Neuronal stem cell (in vitro differentiated cells): ENCODE measurements at regions not wholly inside any gene's neighbourhood (a gene's known extent, or its start where the extent isn't known, plus 50 kb on each side); places are given as distances from the start of the nearest gene placed in this dataset.

Experiments
- DNase-seq: peaks from one replicate; pipeline ENCODE4 v3.0.0-alpha.2; 2013; ENCODE audit warnings: low spot score
- H2AFZ ChIP-seq: one replicate; pipeline ENCODE4 v1.6.1; 2013; ENCODE audit warnings: mild to moderate bottlenecking, low read length, inconsistent platforms
- H2AK5ac ChIP-seq: 2 replicates; pipeline ENCODE4 v1.6.1; 2013; ENCODE audit warnings: low read depth, mild to moderate bottlenecking, inconsistent platforms, low read length, moderate library complexity, mixed read lengths
- H2BK120ac ChIP-seq: 2 replicates; pipeline ENCODE4 v1.6.1; 2013; ENCODE audit warnings: low read depth, mild to moderate bottlenecking, inconsistent platforms, low read length, moderate library complexity, mixed read lengths
- H2BK12ac ChIP-seq: one replicate; pipeline ENCODE4 v1.6.1; 2013; ENCODE audit warnings: low read length, inconsistent platforms
- H2BK15ac ChIP-seq: 2 replicates; pipeline ENCODE4 v1.6.1; 2013; ENCODE audit warnings: mild to moderate bottlenecking, low read length, inconsistent platforms, mixed read lengths
- H2BK5ac ChIP-seq: one replicate; pipeline ENCODE4 v1.6.1; 2013; ENCODE audit warnings: inconsistent platforms, mild to moderate bottlenecking, low read length, moderate library complexity
- H3K14ac ChIP-seq: one replicate; pipeline ENCODE4 v1.6.1; 2013; ENCODE audit warnings: low read length, inconsistent platforms
- H3K18ac ChIP-seq: 2 replicates; pipeline ENCODE4 v1.6.1; 2013; ENCODE audit warnings: low read length, inconsistent platforms
- H3K23ac ChIP-seq: 2 replicates; pipeline ENCODE4 v1.6.1; 2013; ENCODE audit warnings: low read depth, mild to moderate bottlenecking, mixed read lengths, low read length, inconsistent platforms; ENCODE audit not compliant: poor library complexity
- H3K27ac ChIP-seq: replicated peaks from 3 replicates; pipeline ENCODE4 v1.5.1; 2013; ENCODE audit warnings: low read length, inconsistent platforms
- H3K27me3 ChIP-seq, 3 experiments: 2 replicates each; pipeline ENCODE4 v1.6.1; 2013; ENCODE audit warnings: low read length in 3 of 3, mild to moderate bottlenecking in 2 of 3, inconsistent platforms in 1 of 3, low read depth in 1 of 3, mixed read lengths in 1 of 3, moderate library complexity in 1 of 3; ENCODE audit not compliant: control insufficient read depth in 3 of 3, insufficient read depth in 3 of 3
- H3K36me3 ChIP-seq, 2 donors: replicated peaks in 1 of 2; 2 replicates each; pipeline ENCODE4 v1.6.1; 2013; ENCODE audit warnings: low read length in 2 of 2; ENCODE audit not compliant: control insufficient read depth in 2 of 2, insufficient read depth in 2 of 2
- H3K4ac ChIP-seq: 2 replicates; pipeline ENCODE4 v1.6.1; 2013; ENCODE audit warnings: inconsistent platforms, mild to moderate bottlenecking, low read length, moderate library complexity
- H3K4me1 ChIP-seq, 2 donors: 1 replicate in 1 of 2; 2 replicates in 1 of 2; pipeline ENCODE4 v1.6.1; 2013; ENCODE audit warnings: low read length in 2 of 2, low read depth in 1 of 2; ENCODE audit not compliant: control insufficient read depth in 2 of 2, insufficient read depth in 1 of 2
- H3K4me2 ChIP-seq: one replicate; pipeline ENCODE4 v1.6.1; 2013; ENCODE audit warnings: mild to moderate bottlenecking, low read length, inconsistent platforms; ENCODE audit not compliant: insufficient read depth, poor library complexity, severe bottlenecking
- H3K4me3 ChIP-seq, 2 donors: 2 replicates each; pipeline ENCODE4 v1.5.1; 2013; ENCODE audit warnings: low read length in 2 of 2, mild to moderate bottlenecking in 2 of 2, inconsistent platforms in 1 of 2, moderate library complexity in 1 of 2
- H3K79me1 ChIP-seq: one replicate; pipeline ENCODE4 v1.6.1; 2013; ENCODE audit warnings: low read depth, mild to moderate bottlenecking, inconsistent platforms, low read length, moderate library complexity
- H3K9ac ChIP-seq: one replicate; pipeline ENCODE4 v1.6.1; 2013; ENCODE audit warnings: mild to moderate bottlenecking, low read depth, low read length, inconsistent platforms; ENCODE audit not compliant: poor library complexity
- H3K9me3 ChIP-seq, 2 donors: replicated peaks in 1 of 2; 2 replicates each; pipeline versions ENCODE3 to v1.6.1; 2013; ENCODE audit warnings: low read length in 2 of 2, mild to moderate bottlenecking in 2 of 2, inconsistent platforms in 1 of 2, low read depth in 1 of 2, mixed read lengths in 1 of 2, moderate library complexity in 1 of 2; ENCODE audit not compliant: control insufficient read depth in 2 of 2, insufficient read depth in 1 of 2
- H4K8ac ChIP-seq: one replicate; pipeline ENCODE4 v1.6.1; 2013; ENCODE audit warnings: low read depth, mild to moderate bottlenecking, inconsistent platforms, low read length, moderate library complexity
- H4K91ac ChIP-seq: one replicate; pipeline ENCODE4 v1.6.1; 2013; ENCODE audit warnings: low read length, low read depth, mild to moderate bottlenecking, inconsistent platforms; ENCODE audit not compliant: poor library complexity
- WGBS, 2 donors: extraction: QIAGEN DNeasy Blood & Tissue Kit; methylation state at CpG; one replicate each; pipeline ENCODE4 v1.1.7; 2013; ENCODE audit warnings: missing lambda C conversion rate in 2 of 2, mixed read lengths in 1 of 2; ENCODE audit not compliant: insufficient read length in 2 of 2, insufficient replicate concordance in 1 of 2; ENCODE audit errors: extremely low coverage in 2 of 2; 5-methylcytosine and 5-hydroxymethylcytosine counted together

DNA sequence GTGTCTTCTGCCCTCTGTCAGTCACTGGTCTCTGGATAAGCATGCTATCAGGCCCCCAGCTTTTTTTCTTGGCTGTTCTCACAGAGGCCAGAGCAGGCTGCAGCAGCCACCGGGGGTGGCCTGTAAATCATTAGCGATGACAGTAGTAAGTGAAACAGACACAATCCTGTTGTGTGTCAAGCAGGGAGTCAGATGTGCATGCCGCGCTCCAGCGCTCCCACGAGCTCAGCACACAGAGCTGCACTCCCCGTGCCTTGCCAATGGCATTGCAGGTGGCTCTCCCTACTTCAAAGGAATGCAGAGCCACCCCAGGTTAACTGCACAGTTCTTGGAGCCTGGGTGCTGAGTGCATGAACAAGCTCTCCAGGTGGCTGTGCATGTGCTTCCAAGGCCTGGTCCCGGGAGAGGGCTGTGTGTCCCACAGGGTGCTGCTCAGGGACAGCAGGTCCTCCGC lies 226.1 kb downstream of the GLRX3 start:
- Histone ChIP-seq H3K36me3 (no peaks in the 10 kb centered on the region), H3K23ac (no peak overlapping the region), H3K27me3 (no peaks in the 10 kb centered on the region), H3K27ac (no peak overlapping the region), H3K9me3 (no peaks in the 10 kb centered on the region), H3K4me2 (no peak overlapping the region), H3K18ac (no peak overlapping the region), H3K4me3 (no peak overlapping the region), H2BK120ac (no peak overlapping the region), H3K4ac (no peak overlapping the region), H4K91ac (no peak overlapping the region), H2AK5ac (no peak overlapping the region), H2AFZ (no peak overlapping the region), H3K14ac (no peak overlapping the region), H2BK15ac (no peak overlapping the region), H2BK5ac (no peak overlapping the region), H4K8ac (no peak overlapping the region), H3K9ac (no peak overlapping the region), H3K79me1 (no peaks in the 10 kb centered on the region), H3K4me1 (peaks cover 0 to 2% of the 10 kb centered on the region in 2 donors), H2BK12ac (no peak overlapping the region)
- WGBS, 2 donors = no CpG with 5 or more reads among the region's 9 CpGs
- DNase-seq = no peak

DNA sequence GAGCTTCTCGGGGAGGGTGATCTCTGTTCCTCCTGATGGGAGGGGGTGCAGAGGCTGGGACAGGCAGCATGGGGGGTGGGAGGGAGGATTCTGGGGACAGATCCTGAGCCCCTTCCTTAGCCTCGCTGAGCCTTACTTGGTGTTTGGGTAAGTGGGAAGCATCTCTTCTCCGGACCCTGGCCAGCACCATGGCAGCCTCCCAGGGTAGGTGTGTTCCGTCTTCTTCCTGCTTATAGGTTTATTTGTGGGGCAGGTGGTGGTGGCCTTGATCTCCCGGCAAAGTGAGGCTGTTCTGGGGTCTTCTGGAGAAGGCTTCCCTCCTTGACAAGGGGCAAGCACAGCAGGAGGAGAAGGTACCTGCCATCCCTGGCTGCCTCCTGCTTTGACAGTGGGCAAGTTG lies 226.9 kb downstream of the GLRX3 start:
- H3K23ac ChIP-seq = no peak overlapping the region
- WGBS, 2 donors = no CpG with 5 or more reads among the region's 5 CpGs
- no peaks in the 10 kb centered on the region for H3K79me1 ChIP-seq

DNA sequence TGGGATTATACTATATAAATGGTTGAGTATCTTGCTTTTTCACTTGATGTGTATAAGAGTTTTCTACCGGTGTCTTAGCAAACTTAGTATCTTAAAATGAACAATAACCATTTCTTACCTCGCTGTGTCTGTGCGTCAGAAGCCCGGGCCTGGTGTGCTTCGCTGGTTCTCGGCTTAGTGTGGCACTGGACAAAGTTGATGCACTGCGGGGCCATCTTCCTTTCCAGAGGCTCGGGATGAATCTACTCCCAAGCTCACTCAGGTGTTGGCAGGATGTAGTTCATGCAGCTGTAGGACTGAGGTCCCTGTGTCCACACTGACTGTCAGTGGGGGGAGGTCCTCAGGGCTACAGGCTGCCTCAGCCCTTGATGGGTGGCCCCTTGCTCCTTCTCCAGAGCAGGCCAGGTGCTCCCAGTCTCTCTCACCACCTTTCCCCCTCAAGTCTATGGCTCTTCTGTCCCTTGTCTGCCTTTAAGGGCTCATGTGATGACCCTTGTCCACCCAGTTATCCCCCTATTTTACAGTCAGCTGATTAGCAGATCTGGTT lies 227.8 kb downstream of the GLRX3 start:
- Histone ChIP-seq H3K14ac (no peak overlapping the region), H3K9me3 (no peaks in the 10 kb centered on the region), H2BK5ac (no peak overlapping the region), H3K4me3 (no peak overlapping the region), H4K8ac (no peak overlapping the region), H3K9ac (no peak overlapping the region), H2AFZ (no peak overlapping the region), H3K18ac (no peak overlapping the region), H2BK12ac (no peak overlapping the region), H3K4me2 (no peak overlapping the region), H3K79me1 (no peaks in the 10 kb centered on the region), H2BK120ac (no peak overlapping the region), H4K91ac (no peak overlapping the region), H2BK15ac (no peak overlapping the region), H2AK5ac (no peak overlapping the region), H3K23ac (no peak overlapping the region), H3K27ac (no peak overlapping the region), H3K4me1 (peaks cover 0 to 4% of the 10 kb centered on the region in 2 donors), H3K36me3 (no peaks in the 10 kb centered on the region), H3K4ac (no peak overlapping the region), H3K27me3 (no peaks in the 10 kb centered on the region)
- no peak for DNase-seq
- WGBS, 2 donors = no CpG with 5 or more reads among the region's 8 CpGs

More for the DNA sequence above, 226.9 kb downstream of the GLRX3 start:
- H3K18ac ChIP-seq = no peak overlapping the region
- H3K14ac ChIP-seq = no peak overlapping the region
- H3K9me3 ChIP-seq = no peaks in the 10 kb centered on the region
- peaks cover 0 to under 1% of the 10 kb centered on the region in 2 donors for H3K4me1 ChIP-seq
- H2BK5ac ChIP-seq = no peak overlapping the region
- no peak overlapping the region for H2BK120ac ChIP-seq
- no peak overlapping the region for H2AFZ ChIP-seq
- H2BK15ac ChIP-seq = no peak overlapping the region
- H2BK12ac ChIP-seq = no peak overlapping the region
- no peaks in the 10 kb centered on the region for H3K27me3 ChIP-seq
- H3K4me2 ChIP-seq = no peak overlapping the region
- no peak overlapping the region for H3K4me3 ChIP-seq
- H4K91ac ChIP-seq = no peak overlapping the region
- no peak overlapping the region for H2AK5ac ChIP-seq
- H4K8ac ChIP-seq = no peak overlapping the region
- H3K27ac ChIP-seq = no peak overlapping the region
- H3K4ac ChIP-seq = no peak overlapping the region
- H3K36me3 ChIP-seq = no peaks in the 10 kb centered on the region
- no peak overlapping the region for H3K9ac ChIP-seq
- DNase-seq = no peak

DNA sequence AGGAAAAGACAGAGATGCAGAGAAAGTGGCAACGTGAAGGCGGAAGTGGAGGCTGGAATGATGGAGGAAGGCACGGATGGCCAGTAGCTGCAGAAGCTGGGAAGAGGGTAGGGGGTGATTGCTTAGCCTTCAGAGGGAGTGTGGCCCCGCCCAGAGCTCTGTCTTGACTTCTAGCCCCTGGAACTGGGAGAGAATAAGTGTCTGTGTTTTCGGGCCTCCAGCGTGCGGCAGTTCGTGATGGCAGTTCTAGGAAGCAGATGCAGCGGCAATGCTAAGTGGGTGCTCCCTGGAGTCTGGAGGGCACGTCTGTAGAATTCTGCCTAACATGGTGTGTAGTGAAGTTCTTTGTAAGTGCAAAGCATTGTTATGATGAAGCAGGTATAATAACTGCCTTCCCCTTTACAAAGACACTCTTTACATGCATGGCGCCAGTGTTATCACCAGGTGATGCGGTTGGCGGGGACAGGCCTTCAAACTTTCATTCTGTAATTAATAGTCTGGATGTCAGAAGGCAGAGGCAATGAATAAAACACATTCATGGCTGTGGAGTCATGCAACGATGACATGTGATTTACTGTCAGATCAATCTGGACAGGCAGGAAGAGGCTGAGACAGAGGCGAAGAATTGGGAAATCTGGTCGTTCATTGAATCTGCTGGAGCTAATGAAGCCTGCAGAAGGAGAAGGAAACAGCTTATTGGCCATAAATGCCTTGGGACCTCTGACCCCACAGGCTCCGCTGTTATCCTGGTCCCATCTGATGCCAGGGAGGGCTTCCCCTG lies 228.6 kb downstream of the GLRX3 start:
- Histone ChIP-seq H3K4me3 (no peak overlapping the region), H3K9ac (no peak overlapping the region), H3K4me1 (peaks cover 0 to 8% of the 10 kb centered on the region in 2 donors), H3K23ac (no peak overlapping the region), H2AFZ (no peak overlapping the region), H2BK12ac (no peak overlapping the region), H3K14ac (no peak overlapping the region), H2BK5ac (no peak overlapping the region), H4K91ac (no peak overlapping the region), H3K9me3 (no peaks in the 10 kb centered on the region), H3K4me2 (no peak overlapping the region), H2BK15ac (no peak overlapping the region), H3K18ac (peak overlapping the region; percentile 11), H2BK120ac (no peak overlapping the region), H3K36me3 (no peaks in the 10 kb centered on the region), H2AK5ac (no peak overlapping the region), H3K4ac (peak overlapping the region; percentile 24), H4K8ac (no peak overlapping the region), H3K79me1 (no peaks in the 10 kb centered on the region), H3K27me3 (no peaks in the 10 kb centered on the region), H3K27ac (no peak overlapping the region)
- DNase-seq = no peak
- no CpG with 5 or more reads among the region's 17 CpGs for WGBS, 2 donors
